ENCODE measurements at regions not wholly inside any gene's neighbourhood (a gene's known extent, or its start where the extent isn't known, plus 50 kb on each side); places are given as distances from the start of the nearest gene placed in this dataset.
"Not testable (repeated sequence)": the region's sequence is repeated elsewhere in the genome, so short reads cannot be mapped to it uniquely, and the experiment has no call there.

- DNase-seq: no peak
Observed at GRCh38 chr3:177902876-177903275, 633.4 kb upstream of the KCNMB2 start.

DNA sequence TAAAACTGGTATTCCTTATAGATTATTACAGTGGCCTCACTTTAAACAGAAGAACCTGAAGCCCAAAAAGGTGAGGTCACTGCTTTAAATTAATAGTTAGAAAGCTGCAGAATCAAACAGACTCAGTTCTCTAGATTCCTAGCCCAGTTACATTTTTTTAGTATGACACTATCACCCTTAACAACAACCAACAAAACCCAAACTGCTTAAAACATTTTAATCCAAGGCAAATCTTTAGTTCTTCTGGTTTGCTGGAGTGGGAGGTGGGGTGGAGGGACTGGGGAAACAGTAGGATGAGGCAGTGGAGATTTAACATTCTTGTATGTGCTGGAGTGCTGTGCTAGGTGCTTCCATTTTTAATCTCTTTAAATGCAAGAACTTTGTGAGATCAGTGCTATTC, 631.6 kb upstream of the KCNMB2 start:
- no peak for DNase-seq

DNA sequence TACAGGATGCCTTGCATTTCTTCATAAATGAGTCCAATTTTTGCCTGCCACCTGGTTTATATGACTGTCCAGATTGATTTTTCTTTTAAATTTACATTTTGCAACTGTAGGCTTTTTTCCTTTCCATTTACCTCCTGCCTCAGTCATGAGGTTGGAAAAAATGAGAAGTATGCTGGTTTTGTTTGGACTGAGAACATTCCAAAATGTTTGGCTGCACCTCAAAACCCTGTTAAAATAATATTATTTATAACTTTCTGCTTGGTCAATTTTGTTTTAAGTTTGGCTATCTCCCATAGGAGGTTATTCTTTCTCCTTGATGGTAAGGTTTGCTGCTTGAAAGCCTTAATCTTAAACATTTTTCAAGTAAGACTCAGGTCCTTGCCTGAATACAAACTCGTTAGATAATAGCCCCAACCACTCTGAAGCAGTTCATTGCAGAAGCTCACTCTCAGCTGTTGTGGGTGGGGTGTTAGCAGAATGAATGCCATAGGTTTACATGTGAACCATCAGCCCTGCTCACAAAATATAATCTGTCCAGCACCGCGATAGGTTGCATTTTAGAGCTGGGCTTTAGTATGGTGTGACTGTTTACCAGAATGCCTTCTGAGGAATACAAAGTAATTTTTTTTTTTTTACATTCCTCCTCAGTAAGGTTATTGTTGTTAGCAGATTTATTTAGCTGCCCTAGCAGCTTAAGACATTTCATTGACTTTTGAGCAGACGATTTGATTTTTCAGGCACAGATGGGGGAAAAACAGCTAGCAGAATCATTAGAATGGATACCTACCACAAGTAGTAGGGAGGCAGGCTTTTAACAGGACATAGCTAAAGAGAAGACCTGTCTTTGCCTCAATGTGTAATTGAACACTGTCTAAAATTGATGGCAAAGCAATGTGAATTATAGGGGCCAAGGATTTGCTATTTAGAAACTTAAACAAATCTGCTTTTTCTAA, 630.8 kb upstream of the KCNMB2 start:
- DNase-seq: no peak

DNA sequence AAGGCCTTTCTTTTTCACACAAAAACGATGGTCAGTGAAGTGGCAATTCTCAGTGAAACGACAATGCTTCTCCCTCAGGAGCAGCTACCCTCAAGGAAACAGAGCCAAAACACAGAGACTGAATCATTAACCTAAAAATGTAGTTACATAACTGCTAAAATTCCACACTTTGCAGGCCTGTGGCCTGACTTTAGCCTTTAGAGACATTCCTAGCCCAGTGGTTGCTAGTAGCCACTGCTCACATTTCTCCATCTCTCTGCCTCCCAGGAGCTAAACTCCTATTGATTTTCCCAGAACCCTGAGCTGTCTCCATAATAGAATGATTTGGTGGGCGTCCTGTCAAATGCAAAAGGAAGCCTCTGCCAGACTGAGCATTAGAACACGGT, 630.1 kb upstream of the KCNMB2 start:
- DNase-seq: no peak

GRCh38 chr3:177906578-177907229, 629.5 kb upstream of the KCNMB2 start:
- DNase-seq: no peak

DNA sequence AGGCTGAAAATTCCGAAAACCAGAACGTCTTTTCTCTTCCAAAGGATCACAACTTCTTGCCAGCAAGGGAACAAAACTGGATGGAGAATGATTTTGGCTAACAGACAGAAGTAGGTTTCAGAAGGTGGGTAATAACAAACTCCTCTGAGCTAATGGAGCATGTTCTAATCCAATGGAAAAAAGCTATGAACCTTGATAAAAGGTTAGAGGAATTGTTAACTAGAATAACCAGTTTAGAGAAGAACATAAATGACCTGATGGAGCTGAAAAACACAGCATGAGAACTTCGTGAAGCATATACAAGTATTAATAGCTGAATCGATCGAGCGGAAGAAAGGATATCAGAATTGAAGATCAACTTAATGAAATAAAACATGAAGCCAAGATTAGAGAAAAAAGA, 626.7 kb upstream of the KCNMB2 start:
- not testable (repeated sequence) for DNase-seq

DNA sequence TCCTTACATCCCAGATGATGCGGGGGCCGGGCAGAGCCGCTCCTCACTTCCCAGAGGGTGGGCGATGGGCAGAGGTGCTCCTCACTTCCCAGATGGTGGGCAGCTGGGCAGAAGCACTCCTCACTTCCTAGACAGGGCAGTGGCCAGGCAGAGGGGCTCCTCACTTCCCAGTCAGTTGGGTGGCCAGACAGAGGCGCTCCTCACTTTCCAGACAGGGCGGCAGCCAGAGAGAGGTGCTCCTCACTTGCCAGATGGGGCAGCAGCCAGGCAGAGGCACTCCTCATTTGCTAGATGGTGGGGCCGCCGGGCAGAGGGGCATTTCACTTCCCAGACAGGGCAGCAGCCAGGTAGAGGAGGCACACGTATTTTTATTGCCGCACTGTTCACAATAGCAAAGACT, 622.0 kb upstream of the KCNMB2 start:
- DNase-seq: no peak

DNA sequence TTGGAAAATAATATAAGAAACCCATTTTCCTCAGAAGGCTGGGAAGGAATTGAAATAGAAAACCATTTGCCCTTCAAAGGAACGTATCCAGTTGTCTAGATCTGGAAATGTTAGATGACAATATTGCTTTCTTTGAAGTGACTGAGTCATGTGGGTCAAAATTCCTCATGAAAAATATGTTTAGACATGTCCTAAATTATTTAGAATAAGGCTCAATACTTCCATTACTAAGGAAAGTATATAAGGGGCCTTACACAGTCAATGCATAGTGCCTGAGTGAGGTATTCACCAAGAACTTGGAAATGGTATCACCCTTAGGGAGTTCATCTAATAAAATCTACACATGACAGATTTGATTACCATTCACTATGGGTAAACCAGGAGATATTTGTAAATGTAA, 619.8 kb upstream of the KCNMB2 start:
- DNase-seq: no peak

GRCh38 chr3:177917234-177917861, 618.9 kb upstream of the KCNMB2 start:
- DNase-seq: no peak

GRCh38 chr3:177921153-177921552, 615.1 kb upstream of the KCNMB2 start:
- DNase-seq: no peak

- DNase-seq: no peak
Observed at GRCh38 chr3:177924261-177924660, 612.0 kb upstream of the KCNMB2 start.

- DNase-seq: no peak
Observed at GRCh38 chr3:177928172-177928873, 607.9 kb upstream of the KCNMB2 start.

- DNase-seq: no peak
Observed at GRCh38 chr3:177929310-177929709, 606.9 kb upstream of the KCNMB2 start.

DNA sequence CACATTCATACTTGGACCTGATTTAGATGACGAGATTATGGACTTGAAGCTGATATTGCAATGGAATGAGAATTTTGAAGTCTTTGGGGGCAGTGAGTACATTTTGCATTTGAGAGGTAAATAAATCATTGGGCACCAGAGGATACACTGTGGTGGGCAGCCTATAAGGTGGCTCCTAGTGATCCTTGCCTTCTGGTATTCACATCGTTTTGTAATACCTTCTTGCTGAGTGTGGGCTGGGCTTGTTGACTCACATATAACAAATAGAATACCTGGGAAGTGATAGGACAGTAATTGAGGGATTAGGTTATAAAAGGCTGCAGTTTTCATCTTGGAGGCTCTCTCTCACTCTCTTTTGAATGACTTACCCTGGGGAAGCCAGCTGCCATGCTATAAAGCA, 605.5 kb upstream of the KCNMB2 start:
- DNase-seq: no peak

DNA sequence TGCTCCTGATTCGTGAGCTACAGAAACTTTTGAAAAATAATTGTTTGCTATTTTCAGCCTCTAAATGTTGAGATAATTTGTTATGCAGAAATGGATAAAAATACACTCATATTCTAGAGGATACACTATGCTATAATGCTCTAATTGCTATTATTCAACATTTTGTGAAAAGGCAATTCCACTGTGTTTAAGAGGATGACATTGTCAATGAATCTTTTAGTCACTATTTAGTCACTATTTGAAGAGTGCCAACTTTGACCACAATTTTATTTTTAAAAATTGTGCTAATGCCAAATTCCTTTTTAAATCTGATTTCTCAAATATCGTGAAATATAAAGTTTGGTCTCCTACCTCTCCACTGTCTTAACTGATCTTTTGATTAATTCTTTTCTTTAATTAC, 604.9 kb upstream of the KCNMB2 start:
- DNase-seq: no peak

GRCh38 chr3:177932346-177932745, 603.9 kb upstream of the KCNMB2 start:
- DNase-seq: no peak

- DNase-seq: no peak
Observed at GRCh38 chr3:177932750-177933660, 603.2 kb upstream of the KCNMB2 start.

DNA sequence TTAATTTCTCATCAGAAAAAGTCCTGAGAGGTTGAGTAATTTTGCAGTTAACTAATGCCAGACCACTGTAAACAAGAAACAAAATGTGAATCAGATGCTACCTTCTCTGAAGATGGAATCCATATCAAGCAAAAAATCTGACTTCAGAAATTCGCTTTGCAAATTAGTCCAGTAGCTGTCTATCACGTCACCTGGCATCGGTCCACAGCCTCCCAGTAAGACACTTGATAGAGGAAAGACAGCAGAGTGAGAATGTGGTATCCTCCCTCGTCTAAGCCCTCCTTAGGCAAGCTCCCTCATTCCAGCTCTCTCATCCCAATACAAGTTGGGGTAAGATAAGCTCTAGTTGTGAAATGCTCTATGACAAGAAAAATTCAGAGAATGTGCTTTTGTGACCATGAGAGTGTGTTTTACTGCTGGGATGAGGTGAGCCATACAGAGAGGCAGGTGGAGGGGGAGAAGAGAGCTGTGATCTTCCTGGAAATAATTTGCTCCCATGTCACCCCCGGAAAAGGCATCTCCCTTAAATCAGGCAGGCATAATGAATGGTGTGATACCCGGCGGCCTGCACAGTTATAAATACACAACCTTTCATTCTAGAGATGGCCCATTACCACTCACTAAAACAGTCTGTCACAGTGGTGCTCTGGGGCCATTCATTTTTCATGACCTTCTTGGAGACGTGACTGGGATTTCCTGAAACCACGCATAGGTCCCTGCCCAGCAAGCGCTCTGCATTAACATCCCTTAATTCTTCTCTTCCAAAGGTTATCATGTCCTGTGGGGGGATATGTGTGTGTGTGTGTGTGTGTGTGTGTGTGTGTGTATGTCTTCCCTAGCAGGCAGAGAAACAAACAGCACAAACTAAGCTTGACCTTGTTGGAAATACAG, 602.0 kb upstream of the KCNMB2 start:
- DNase-seq: peak; percentile 64

DNA sequence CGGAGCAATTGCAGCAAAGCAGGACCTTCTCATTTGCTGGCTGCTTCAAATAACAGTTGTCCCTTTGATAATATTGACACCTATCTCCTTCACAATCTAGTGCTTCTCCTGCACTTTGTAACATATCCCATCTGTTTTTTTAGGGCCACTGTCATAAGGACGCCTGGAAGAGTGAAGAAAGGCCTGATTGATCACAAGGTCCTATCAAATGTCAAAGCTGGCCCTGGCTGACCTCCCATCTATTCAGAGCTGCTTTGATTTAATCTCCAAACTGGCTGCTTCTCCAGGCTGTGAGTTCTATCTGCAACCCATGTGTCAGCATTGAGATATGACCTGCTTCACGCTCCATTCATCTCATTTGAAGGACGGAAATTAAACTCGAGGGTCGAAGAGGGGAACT, 601.2 kb upstream of the KCNMB2 start:
- peak; percentile 70 for DNase-seq

DNA sequence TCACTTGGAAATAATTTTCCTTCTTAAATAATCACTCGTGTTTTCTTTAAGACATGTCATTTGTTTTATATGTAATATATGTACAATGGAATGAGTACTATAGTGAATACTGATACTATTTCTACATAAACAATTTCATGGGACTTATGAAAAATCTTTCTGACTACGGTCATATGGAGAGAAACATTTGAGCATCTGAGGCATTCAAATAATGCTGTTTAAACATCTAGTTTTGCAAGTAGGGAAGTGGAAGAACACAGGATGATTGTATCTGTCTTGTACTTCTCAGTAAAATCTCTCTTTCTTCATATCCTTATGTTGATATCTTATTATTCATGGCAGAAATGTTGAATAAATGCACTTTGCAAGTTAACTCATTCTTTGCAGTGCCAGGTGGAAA, 599.5 kb upstream of the KCNMB2 start:
- no peak for DNase-seq

Data from left kidney (tissue), 1 donor.